Skeletal muscle tissue (tissue), 4 donors: ENCODE measurements at regions not wholly inside any gene's neighbourhood (a gene's known extent, or its start where the extent isn't known, plus 50 kb on each side); places are given as distances from the start of the nearest gene placed in this dataset. TPM values are rescaled to one million over a fixed set of nuclear protein-coding genes. Genes with fewer than 3 reads are reported as not detected.

Experiments used
- H3K27ac ChIP-seq: one replicate; pipeline ENCODE4 v1.7.0; 2013; ENCODE audit warnings: mild to moderate bottlenecking, low read depth, low read length, inconsistent platforms
- H3K27me3 ChIP-seq, 3 donors: one replicate each; pipeline ENCODE4 v1.7.0; 2013; ENCODE audit warnings: low read length in 3 of 3; ENCODE audit not compliant: control insufficient read depth in 3 of 3, insufficient read depth in 3 of 3
- H3K36me3 ChIP-seq, 3 donors: one replicate each; pipeline ENCODE4 v1.7.0; 2013; ENCODE audit warnings: low read length in 3 of 3; ENCODE audit not compliant: control insufficient read depth in 3 of 3, insufficient read depth in 3 of 3
- H3K4me1 ChIP-seq, 3 donors: one replicate each; pipeline ENCODE4 v1.7.0; 2013; ENCODE audit warnings: low read length in 3 of 3, mild to moderate bottlenecking in 3 of 3; ENCODE audit not compliant: control insufficient read depth in 3 of 3, insufficient read depth in 3 of 3
- H3K4me3 ChIP-seq, 3 donors: one replicate each; pipeline ENCODE4 v1.7.0; 2013; ENCODE audit warnings: low read length in 3 of 3
- H3K9ac ChIP-seq, 3 donors: one replicate each; pipeline ENCODE4 v1.7.0; 2013; ENCODE audit warnings: low read length in 3 of 3, mild to moderate bottlenecking in 3 of 3, moderate library complexity in 2 of 3, low read depth in 1 of 3
- H3K9me3 ChIP-seq, 3 donors: one replicate each; pipeline ENCODE4 v1.7.0; 2013; ENCODE audit warnings: low read length in 3 of 3; ENCODE audit not compliant: control insufficient read depth in 3 of 3
- small RNA-seq: library from RNA; depleted of rRNA; stranded (forward); fragments of <200 nt; gene quantifications from one replicate; pipeline ENCODE3, GENCODE V24; 2014
- donor health status: Osteomylitis.

DNA sequence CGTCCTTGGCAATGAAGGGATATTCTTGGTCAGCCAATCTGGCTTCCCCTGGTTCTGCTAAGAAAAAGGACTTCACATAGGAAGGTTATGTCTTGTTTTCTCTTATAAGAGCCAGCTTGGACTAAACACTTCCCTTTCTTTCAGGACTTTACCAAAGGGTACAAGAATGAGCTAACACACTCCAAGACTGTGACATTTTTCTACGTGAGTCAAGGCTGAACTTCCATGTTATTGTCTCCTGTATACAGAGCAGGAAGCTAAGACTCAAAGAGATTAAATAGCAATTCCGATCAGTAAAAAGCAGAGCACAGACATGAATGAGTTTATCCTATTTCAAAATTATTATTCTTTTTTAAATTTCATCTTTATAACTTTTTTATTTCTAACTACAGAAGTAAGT, 63.3 kb upstream of the STT3B start:
- Histone ChIP-seq H3K9ac (no peak overlapping the region), H3K9me3 (no peaks in the 10 kb centered on the region), H3K27ac (no peak overlapping the region), H3K27me3 (no peaks in the 10 kb centered on the region), H3K4me3 (no peak overlapping the region), H3K4me1 (no peaks in the 10 kb centered on the region), H3K36me3 (no peaks in the 10 kb centered on the region)

GRCh38 chr3:31472479-31473390, 60.0 kb upstream of the STT3B start:
- no peak overlapping the region for H3K27ac ChIP-seq
- no peaks in the 10 kb centered on the region for H3K27me3 ChIP-seq
- no peak overlapping the region for H3K4me3 ChIP-seq
- H3K9ac ChIP-seq = no peak overlapping the region
- no peaks in the 10 kb centered on the region for H3K36me3 ChIP-seq
- no peaks in the 10 kb centered on the region for H3K4me1 ChIP-seq
- H3K9me3 ChIP-seq = no peaks in the 10 kb centered on the region

GRCh38 chr3:31476209-31476608, 56.5 kb upstream of the STT3B start:
- Histone ChIP-seq H3K4me1 (no peaks in the 10 kb centered on the region), H3K4me3 (no peak overlapping the region), H3K27me3 (no peaks in the 10 kb centered on the region), H3K27ac (no peak overlapping the region), H3K9ac (no peak overlapping the region), H3K36me3 (no peaks in the 10 kb centered on the region), H3K9me3 (no peaks in the 10 kb centered on the region)

DNA sequence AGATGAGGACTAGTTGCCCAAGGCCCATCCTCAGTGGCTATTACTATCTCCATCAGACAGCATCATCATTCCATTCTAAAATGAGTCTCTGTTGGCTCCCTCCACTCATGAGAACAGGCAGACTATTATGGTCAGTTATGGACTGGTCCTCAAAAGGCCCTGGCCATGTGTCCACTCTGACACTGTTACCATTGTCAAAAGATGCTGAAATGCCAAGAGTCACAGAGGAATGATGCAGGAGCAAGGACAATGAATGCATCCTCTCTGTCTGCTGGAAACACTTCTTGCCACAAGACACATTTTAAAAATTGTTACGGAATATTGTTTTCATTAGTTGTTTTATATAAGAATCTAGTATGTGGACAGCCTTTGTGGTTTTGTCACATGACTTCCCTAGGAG, 53.3 kb upstream of the STT3B start:
- no peak overlapping the region for H3K4me3 ChIP-seq
- H3K4me1 ChIP-seq = no peaks in the 10 kb centered on the region
- H3K9ac ChIP-seq = no peak overlapping the region
- H3K27ac ChIP-seq = no peak overlapping the region
- no peaks in the 10 kb centered on the region for H3K9me3 ChIP-seq
- no peaks in the 10 kb centered on the region for H3K27me3 ChIP-seq
- no peaks in the 10 kb centered on the region for H3K36me3 ChIP-seq

DNA sequence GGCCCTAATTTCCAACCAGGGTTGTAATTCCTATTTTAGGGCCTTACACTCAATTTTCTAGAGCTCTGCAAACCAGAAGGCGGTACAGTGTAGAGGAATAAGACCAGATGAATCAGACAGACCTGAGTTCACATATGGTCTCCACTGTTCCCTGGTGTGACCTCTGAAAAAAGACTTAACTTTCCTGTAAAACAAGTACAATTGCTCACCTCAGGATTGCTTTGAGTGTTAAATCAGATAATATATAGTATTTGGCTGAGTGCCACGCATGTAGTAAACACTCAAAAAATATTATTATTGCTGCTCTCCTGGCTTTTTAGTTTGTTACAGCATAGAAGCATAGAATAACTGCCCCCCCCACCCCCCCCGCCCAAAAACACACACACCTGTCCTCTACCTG, 51.0 kb upstream of the STT3B start:
- no peaks in the 10 kb centered on the region for H3K27me3 ChIP-seq
- no peak overlapping the region for H3K27ac ChIP-seq
- H3K4me3 ChIP-seq = no peak overlapping the region
- H3K9ac ChIP-seq = no peak overlapping the region
- H3K36me3 ChIP-seq = no peaks in the 10 kb centered on the region
- H3K9me3 ChIP-seq = no peaks in the 10 kb centered on the region
- H3K4me1 ChIP-seq = no peaks in the 10 kb centered on the region

DNA sequence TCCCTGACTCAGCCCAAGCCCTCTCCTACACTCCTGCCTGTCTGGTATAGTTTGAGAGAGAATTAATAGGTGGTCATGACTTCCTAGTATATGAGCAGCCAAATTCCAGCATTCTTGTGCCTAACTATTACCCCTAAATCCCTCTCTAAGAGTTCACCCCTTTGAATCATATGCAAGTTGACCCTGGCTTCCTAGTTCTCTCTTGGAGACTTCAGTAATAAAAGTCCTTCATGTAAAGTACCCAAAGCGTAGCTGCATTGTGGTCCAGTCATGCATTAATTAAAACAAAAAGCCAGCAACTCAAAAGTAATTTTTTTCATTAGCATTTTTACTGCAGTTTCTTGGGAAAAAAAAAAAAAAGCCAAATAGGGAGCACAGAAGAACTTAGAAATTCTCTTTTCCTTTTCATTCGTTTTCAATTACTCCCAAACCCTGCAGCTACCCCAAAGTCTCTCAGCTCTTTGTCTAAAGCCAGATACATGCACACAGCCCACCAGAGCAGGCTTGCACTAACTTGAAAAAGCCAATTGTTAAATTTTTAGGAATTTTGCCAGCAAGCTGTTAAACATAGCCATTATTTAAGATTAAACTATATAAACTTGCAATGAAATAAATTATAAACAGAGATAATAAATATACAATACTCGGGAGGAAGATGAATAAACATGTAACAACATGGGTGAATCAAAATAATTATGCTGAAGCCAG, 50.1 kb upstream of the STT3B start:
- Histone ChIP-seq H3K9me3 (no peaks in the 10 kb centered on the region), H3K27me3 (no peaks in the 10 kb centered on the region), H3K36me3 (no peaks in the 10 kb centered on the region), H3K27ac (no peak overlapping the region), H3K9ac (no peak overlapping the region), H3K4me1 (no peaks in the 10 kb centered on the region), H3K4me3 (no peak overlapping the region)

Small RNA genes in the stretch of these regions (small RNA-seq; reads per million reads assigned to genes)
- gene MIR466 = not detected
- not detected for gene RNA5SP127
